Thyroid gland (tissue), 4 donors: ENCODE measurements at regions not wholly inside any gene's neighbourhood (a gene's known extent, or its start where the extent isn't known, plus 50 kb on each side); places are given as distances from the start of the nearest gene placed in this dataset.

Source experiments
- DNase-seq, 2 donors: peaks; one replicate each; pipeline ENCODE4 v3.0.0-alpha.2; 2019
- H3K27ac ChIP-seq, 3 donors: fragments of 200-600 bp; sonication (generic); 1 replicate in 2 of 3; 2 replicates in 1 of 3; pipeline ENCODE4 v1.5.1; 2016 to 2019; ENCODE audit warnings: mild to moderate bottlenecking in 1 of 3, moderate library complexity in 1 of 3
- H3K27me3 ChIP-seq: fragments of 200-600 bp; sonication (generic); one replicate; pipeline ENCODE4 v1.5.1; 2019
- H3K36me3 ChIP-seq, 2 donors: fragments of 200-600 bp; sonication (generic); one replicate each; pipeline ENCODE4 v1.5.1; 2016 to 2019
- H3K4me1 ChIP-seq, 2 donors: fragments of 200-600 bp; sonication (generic); one replicate each; pipeline ENCODE4 v1.5.1; 2017 to 2019
- H3K4me3 ChIP-seq, 3 donors: fragments of 200-600 bp; sonication (generic); replicated peaks in 1 of 3; 1 replicate in 2 of 3; 2 replicates in 1 of 3; pipeline ENCODE4 v1.5.1; 2016; ENCODE audit warnings: mild to moderate bottlenecking in 1 of 3
- H3K9me3 ChIP-seq: fragments of 200-600 bp; sonication (generic); one replicate; pipeline ENCODE4 v1.5.1; 2017
- POLR2A ChIP-seq, 2 donors: fragments of 450-650 bp; IDR thresholded peaks; one replicate each; pipeline ENCODE4 v1.6.1; 2017; ENCODE audit warnings: antibody characterized with exemption in 2 of 2, mild to moderate bottlenecking in 2 of 2, moderate library complexity in 1 of 2
- WGBS, 2 donors: methylation state at CpG; one replicate each; pipeline ENCODE4 v1.1.5; 2017; 5-methylcytosine and 5-hydroxymethylcytosine counted together
- intact Hi-C: fragments of 100-400 bp; cut with DNase I; formaldehyde crosslinking; loops from one replicate; pipeline ENCODE4 v1.15.1; 2023
- TF ChIP-seq, protein P1 (sequence below), 6 experiments: fragments of 200-600 bp in 3 of 6; fragments of 450-650 bp in 3 of 6; sonication (generic) in 3 of 6; IDR thresholded peaks; one replicate each; pipeline ENCODE4 v1.5.1; 2016 to 2019; ENCODE audit warnings: antibody characterized with exemption in 6 of 6, mild to moderate bottlenecking in 2 of 6, inconsistent platforms in 1 of 6, moderate library complexity in 1 of 6

DNA sequence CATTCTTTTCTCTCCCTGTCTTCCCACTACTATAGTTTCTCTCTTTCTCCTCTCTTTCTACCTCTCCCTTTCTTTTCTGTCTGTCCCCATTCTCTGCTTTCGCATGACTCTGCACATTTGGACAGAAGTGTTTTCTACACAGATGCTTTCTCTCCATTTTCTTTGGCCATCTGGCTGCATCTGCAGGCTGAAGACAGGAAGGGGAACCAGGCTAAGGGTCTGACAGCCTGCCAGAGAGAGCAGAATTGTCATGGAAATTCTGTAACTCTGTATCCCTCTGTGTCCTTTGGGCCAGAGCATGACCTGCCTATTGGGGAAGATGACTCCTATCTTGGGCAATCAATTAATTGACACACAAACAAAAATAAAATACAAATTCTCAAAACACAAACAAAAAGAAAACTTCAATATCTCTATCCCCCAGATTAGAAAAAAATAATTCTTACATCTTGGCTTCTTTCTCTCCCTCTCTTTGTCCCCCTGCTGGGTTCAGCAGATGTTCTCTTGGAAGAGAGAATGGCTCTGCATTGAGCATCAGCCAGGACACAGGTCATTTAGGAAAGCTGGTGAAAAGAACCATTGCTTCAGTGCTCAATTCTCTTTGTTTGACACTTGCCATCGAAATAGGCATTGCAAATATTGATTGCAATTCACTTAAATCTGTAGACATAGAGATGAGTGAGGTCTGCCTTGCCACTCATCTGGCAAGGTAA is 415.9 kb upstream of the KLF4 start:
- no peaks in the 10 kb centered on the region for H3K27me3 ChIP-seq
- intact Hi-C loops = no loop called here
- TF ChIP-seq, protein P1, sequence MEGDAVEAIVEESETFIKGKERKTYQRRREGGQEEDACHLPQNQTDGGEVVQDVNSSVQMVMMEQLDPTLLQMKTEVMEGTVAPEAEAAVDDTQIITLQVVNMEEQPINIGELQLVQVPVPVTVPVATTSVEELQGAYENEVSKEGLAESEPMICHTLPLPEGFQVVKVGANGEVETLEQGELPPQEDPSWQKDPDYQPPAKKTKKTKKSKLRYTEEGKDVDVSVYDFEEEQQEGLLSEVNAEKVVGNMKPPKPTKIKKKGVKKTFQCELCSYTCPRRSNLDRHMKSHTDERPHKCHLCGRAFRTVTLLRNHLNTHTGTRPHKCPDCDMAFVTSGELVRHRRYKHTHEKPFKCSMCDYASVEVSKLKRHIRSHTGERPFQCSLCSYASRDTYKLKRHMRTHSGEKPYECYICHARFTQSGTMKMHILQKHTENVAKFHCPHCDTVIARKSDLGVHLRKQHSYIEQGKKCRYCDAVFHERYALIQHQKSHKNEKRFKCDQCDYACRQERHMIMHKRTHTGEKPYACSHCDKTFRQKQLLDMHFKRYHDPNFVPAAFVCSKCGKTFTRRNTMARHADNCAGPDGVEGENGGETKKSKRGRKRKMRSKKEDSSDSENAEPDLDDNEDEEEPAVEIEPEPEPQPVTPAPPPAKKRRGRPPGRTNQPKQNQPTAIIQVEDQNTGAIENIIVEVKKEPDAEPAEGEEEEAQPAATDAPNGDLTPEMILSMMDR (IDR thresholded peaks at IDR 0.05) = no peak
- TF ChIP-seq POLR2A (IDR thresholded peaks at IDR 0.05) = no peak
- H3K27ac ChIP-seq = no peak overlapping the region
- 61 to 70% methylated on average over 2 of the region's 2 CpGs for WGBS, 2 donors
- H3K4me1 ChIP-seq = no peaks in the 10 kb centered on the region
- DNase-seq = no peak
- H3K9me3 ChIP-seq = no peaks in the 10 kb centered on the region
- no peaks in the 10 kb centered on the region for H3K36me3 ChIP-seq
- H3K4me3 ChIP-seq = no peak overlapping the region

DNA sequence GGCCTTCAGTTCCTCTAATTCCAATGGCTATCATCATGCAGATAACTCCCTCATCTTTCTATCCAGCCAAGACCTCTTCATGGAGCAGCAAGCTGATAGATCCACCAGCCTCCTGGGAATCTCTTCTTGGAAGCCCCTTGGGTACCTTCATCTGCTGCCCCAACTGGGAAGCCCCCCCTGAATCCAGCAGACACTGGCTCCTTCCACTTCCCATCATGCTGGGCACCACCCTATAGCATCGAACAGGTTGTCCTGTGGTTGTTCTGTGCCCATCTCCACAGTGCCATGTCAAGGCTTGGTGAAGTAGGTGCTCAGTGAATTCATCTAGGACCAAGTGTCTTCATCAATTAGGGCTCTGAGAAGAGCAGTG is 410.4 kb upstream of the KLF4 start:
- DNase-seq = no peak
- TF ChIP-seq, protein P1 (IDR thresholded peaks at IDR 0.05) = no peak
- TF ChIP-seq POLR2A (IDR thresholded peaks at IDR 0.05) = no peak
- H3K27ac ChIP-seq = no peak overlapping the region
- H3K4me3 ChIP-seq = no peak overlapping the region
- WGBS, 2 donors = 100% methylated on average over 1 of the region's 1 CpG
- no peaks in the 10 kb centered on the region for H3K36me3 ChIP-seq
- H3K4me1 ChIP-seq = no peaks in the 10 kb centered on the region
- no peaks in the 10 kb centered on the region for H3K9me3 ChIP-seq
- intact Hi-C loops = no loop called here
- no peaks in the 10 kb centered on the region for H3K27me3 ChIP-seq

DNA sequence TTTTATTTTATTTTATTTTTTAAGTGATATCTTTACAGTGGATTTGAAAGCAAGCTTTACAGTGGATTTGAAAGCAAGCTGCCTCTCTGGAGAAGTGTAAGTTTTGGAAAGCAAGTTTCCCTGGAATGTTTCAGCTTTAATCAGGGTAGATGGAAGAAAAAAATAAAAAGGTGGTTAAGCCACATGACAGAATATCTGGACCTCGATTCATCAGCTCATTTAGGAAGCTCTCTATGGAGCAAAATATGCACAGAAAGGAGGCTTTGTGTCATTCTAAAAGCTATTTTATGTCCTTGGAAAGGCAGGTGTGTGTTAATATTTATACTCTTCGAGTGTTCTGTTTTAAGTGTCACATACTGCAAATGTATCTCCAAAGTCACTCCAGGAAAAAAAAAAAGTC is 409.2 kb upstream of the KLF4 start:
- Histone ChIP-seq H3K4me3 (no peak overlapping the region), H3K27ac (no peak overlapping the region), H3K36me3 (no peaks in the 10 kb centered on the region), H3K4me1 (no peaks in the 10 kb centered on the region), H3K27me3 (no peaks in the 10 kb centered on the region), H3K9me3 (no peaks in the 10 kb centered on the region)
- intact Hi-C loops = no loop called here
- DNase-seq = no peak
- TF ChIP-seq, protein P1 (IDR thresholded peaks at IDR 0.05) = no peak
- no peak for TF ChIP-seq POLR2A (IDR thresholded peaks at IDR 0.05)
- 60% methylated on average over 2 of the region's 2 CpGs for WGBS, 2 donors

DNA sequence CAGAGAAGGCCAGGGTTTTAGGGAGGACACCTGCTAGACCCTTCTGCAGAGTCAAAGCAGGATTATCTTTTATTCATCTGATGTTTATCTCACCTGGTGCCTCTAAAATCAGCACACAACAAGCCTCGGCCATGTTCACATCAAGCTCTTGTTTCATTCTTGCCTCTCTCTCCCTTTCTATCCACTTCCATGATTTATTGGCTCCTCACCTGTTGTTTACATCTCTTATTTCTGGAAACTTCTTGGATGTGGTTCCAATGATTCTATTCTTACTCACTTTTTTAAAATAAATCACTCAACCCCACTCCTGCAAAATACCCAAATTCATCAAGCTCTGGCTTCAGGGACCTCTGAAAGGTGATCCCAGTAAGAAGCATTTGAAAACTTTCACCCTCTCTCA is 407.0 kb upstream of the KLF4 start:
- no peaks in the 10 kb centered on the region for H3K36me3 ChIP-seq
- TF ChIP-seq, protein P1 (IDR thresholded peaks at IDR 0.05) = no peak
- TF ChIP-seq POLR2A (IDR thresholded peaks at IDR 0.05) = no peak
- H3K27ac ChIP-seq = no peak overlapping the region
- no peak for DNase-seq
- WGBS, 2 donors = 94 to 98% methylated on average over 1 of the region's 1 CpG
- no peaks in the 10 kb centered on the region for H3K27me3 ChIP-seq
- no peaks in the 10 kb centered on the region for H3K9me3 ChIP-seq
- intact Hi-C loops = no loop called here
- no peak overlapping the region for H3K4me3 ChIP-seq
- H3K4me1 ChIP-seq = no peaks in the 10 kb centered on the region

DNA sequence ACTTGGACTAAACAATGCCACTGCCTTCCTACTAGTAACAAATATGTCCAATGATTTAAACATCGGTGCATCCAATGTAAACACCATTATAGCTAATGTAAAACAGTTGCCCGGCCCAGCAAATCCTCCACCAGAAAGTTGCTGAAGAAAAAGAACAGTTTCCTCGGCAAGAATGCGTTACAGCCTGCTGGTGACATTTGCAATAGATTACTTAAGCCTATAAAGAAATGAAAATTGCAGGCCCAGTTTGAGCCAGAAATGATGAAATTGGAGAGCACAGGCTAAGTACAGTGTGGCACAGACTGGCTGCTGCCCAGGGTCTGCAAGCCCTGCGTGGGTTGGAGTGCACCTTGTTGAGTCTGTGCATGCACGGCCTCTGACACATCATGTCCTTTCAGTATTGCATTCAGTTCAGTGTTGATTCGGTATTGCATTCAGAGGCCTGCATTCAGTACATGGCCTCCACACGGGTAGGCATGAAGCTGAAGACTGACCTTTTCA is 406.0 kb upstream of the KLF4 start:
- H3K4me3 ChIP-seq = no peak overlapping the region
- H3K4me1 ChIP-seq = no peaks in the 10 kb centered on the region
- no peaks in the 10 kb centered on the region for H3K27me3 ChIP-seq
- H3K9me3 ChIP-seq = no peaks in the 10 kb centered on the region
- no peak for DNase-seq
- no peaks in the 10 kb centered on the region for H3K36me3 ChIP-seq
- WGBS, 2 donors = 76 to 84% methylated on average over 8 of the region's 8 CpGs
- H3K27ac ChIP-seq = no peak overlapping the region
- no peak for TF ChIP-seq POLR2A (IDR thresholded peaks at IDR 0.05)
- TF ChIP-seq, protein P1 (IDR thresholded peaks at IDR 0.05) = no peak
- intact Hi-C loops = no loop called here
